HG03097 (cell line): ENCODE measurements at regions not wholly inside any gene's neighbourhood (a gene's known extent, or its start where the extent isn't known, plus 50 kb on each side); places are given as distances from the start of the nearest gene placed in this dataset.

ENCODE experiments used
- ATAC-seq: cut with Tn5 transposase; IDR thresholded peaks from one replicate; pipeline ENCODE4 v1.9.1; 2021; ENCODE audit not compliant: unreplicated experiment, low FRiP score

GRCh38 chr18:76647322-76647721 lies 152.3 kb upstream of the ZNF516 start:
- no peak for ATAC-seq

- no peak for ATAC-seq
Measured at GRCh38 chr18:76644580-76644979, 149.5 kb upstream of the ZNF516 start.

GRCh38 chr18:76643996-76644395 lies 149.0 kb upstream of the ZNF516 start:
- ATAC-seq, result no peak

- no peak for ATAC-seq
Measured at GRCh38 chr18:76643199-76643598, 148.2 kb upstream of the ZNF516 start.

GRCh38 chr18:76640438-76640837 lies 145.4 kb upstream of the ZNF516 start:
- no peak for ATAC-seq

- ATAC-seq, result no peak
Measured at GRCh38 chr18:76634564-76634963, 139.5 kb upstream of the ZNF516 start.

GRCh38 chr18:76633588-76634269 lies 138.7 kb upstream of the ZNF516 start:
- ATAC-seq, result no peak

GRCh38 chr18:76627444-76627843 lies 132.4 kb upstream of the ZNF516 start:
- no peak for ATAC-seq

- no peak for ATAC-seq
Measured at GRCh38 chr18:76626991-76627390, 131.9 kb upstream of the ZNF516 start.

GRCh38 chr18:76622651-76623050 lies 127.6 kb upstream of the ZNF516 start:
- ATAC-seq, result no peak

GRCh38 chr18:76621782-76622495 lies 126.9 kb upstream of the ZNF516 start:
- ATAC-seq, result no peak

GRCh38 chr18:76621226-76621625 lies 126.2 kb upstream of the ZNF516 start:
- no peak for ATAC-seq

- ATAC-seq, result peak; percentile 81
Measured at GRCh38 chr18:76620321-76621170, 125.5 kb upstream of the ZNF516 start.

GRCh38 chr18:76619621-76620315 lies 124.7 kb upstream of the ZNF516 start:
- ATAC-seq, result no peak

- ATAC-seq, result no peak
Measured at GRCh38 chr18:76619261-76619620, 124.2 kb upstream of the ZNF516 start.

GRCh38 chr18:76618721-76619120 lies 123.7 kb upstream of the ZNF516 start:
- no peak for ATAC-seq

GRCh38 chr18:76616373-76616772 lies 121.3 kb upstream of the ZNF516 start:
- ATAC-seq, result no peak

- ATAC-seq, result no peak
Measured at GRCh38 chr18:76615065-76615733, 120.2 kb upstream of the ZNF516 start.

GRCh38 chr18:76613755-76614120 lies 118.7 kb upstream of the ZNF516 start:
- ATAC-seq, result no peak

GRCh38 chr18:76613053-76613754 lies 118.2 kb upstream of the ZNF516 start:
- no peak for ATAC-seq
